Tibial nerve (tissue), 4 donors: ENCODE measurements at regions not wholly inside any gene's neighbourhood (a gene's known extent, or its start where the extent isn't known, plus 50 kb on each side); places are given as distances from the start of the nearest gene placed in this dataset.
"Not testable (repeated sequence)": the region's sequence is repeated elsewhere in the genome, so short reads cannot be mapped to it uniquely, and the experiment has no call there.

Experiments used
- DNase-seq, 2 donors: peaks; one replicate each; pipeline ENCODE4 v3.0.0-alpha.2; 2019; ENCODE audit warnings: low spot score in 2 of 2
- H3K27ac ChIP-seq, 4 donors: fragments of 200-600 bp; sonication (generic) in 3 of 4; one replicate each; pipeline ENCODE4 v1.5.1; 2017 to 2019; ENCODE audit warnings: mild to moderate bottlenecking in 1 of 4
- H3K27me3 ChIP-seq, 2 donors: fragments of 200-600 bp; sonication (generic) in 1 of 2; one replicate each; pipeline versions ENCODE4 v1.5.1 to v1.6.0; 2017 to 2019
- H3K36me3 ChIP-seq, 3 donors: fragments of 200-600 bp; sonication (generic); one replicate each; pipeline ENCODE4 v1.5.1; 2018 to 2019
- H3K4me1 ChIP-seq, 4 donors: fragments of 200-600 bp; sonication (generic) in 3 of 4; one replicate each; pipeline ENCODE4 v1.5.1; 2017 to 2019
- H3K4me3 ChIP-seq, 4 donors: fragments of 200-600 bp; sonication (generic) in 3 of 4; one replicate each; pipeline ENCODE4 v1.5.1; 2017 to 2019; ENCODE audit warnings: mild to moderate bottlenecking in 1 of 4, moderate library complexity in 1 of 4
- H3K9me3 ChIP-seq, 4 donors: fragments of 200-600 bp; sonication (generic) in 3 of 4; one replicate each; pipeline ENCODE4 v1.5.1; 2017 to 2019
- CTCF ChIP-seq, 5 experiments: fragments of 200-600 bp in 3 of 5; fragments of 450-650 bp in 2 of 5; sonication (generic) in 3 of 5; IDR thresholded peaks; one replicate each; pipeline ENCODE4 v1.5.1; 2016 to 2019; ENCODE audit warnings: antibody characterized with exemption in 5 of 5, mild to moderate bottlenecking in 3 of 5, moderate library complexity in 2 of 5
- EP300 ChIP-seq, 2 donors: sonication (generic); formaldehyde crosslinking; IDR thresholded peaks; one replicate each; pipeline ENCODE4 v1.6.1; 2017; ENCODE audit warnings: antibody characterized with exemption in 2 of 2, mild to moderate bottlenecking in 1 of 2
- POLR2A ChIP-seq, 2 donors: fragments of 450-650 bp; IDR thresholded peaks; one replicate each; pipeline ENCODE4 v1.6.1; 2017; ENCODE audit warnings: antibody characterized with exemption in 2 of 2, mild to moderate bottlenecking in 2 of 2, moderate library complexity in 2 of 2
- WGBS, 2 donors: methylation state at CpG; one replicate each; pipeline ENCODE4 v1.1.5; 2018; 5-methylcytosine and 5-hydroxymethylcytosine counted together

DNA sequence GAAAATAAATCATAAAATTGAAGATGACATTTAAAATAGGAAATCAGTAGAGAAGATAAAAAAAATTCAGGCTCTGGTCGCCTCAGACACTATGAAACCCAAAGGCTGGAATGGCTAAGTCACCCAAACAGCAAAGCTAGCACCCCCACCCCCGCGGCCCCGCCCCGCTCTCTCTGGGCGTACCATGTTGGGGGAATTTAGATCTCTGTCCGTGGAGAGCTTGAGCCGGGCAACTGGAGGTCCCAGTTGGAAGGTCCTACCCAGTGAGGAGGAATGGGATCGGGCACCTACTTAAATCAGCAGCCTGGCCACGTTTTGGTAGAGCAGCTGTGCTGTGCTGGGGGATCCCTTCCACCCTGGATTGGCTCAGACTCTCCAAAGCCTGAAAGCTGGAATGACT, 150.6 kb upstream of the ANKRD55 start:
- no peak for DNase-seq
- Histone ChIP-seq H3K4me3 (no peak overlapping the region), H3K36me3 (no peaks in the 10 kb centered on the region), H3K4me1 (no peaks in the 10 kb centered on the region), H3K9me3 (no peaks in the 10 kb centered on the region), H3K27ac (no peak overlapping the region), H3K27me3 (no peaks in the 10 kb centered on the region)
- TF ChIP-seq CTCF (IDR thresholded peaks at IDR 0.05) (no peak), EP300 (IDR thresholded peaks at IDR 0.05) (no peak), POLR2A (IDR thresholded peaks at IDR 0.05) (no peak)
- 92 to 98% methylated on average over 10 of the region's 10 CpGs for WGBS, 2 donors

GRCh38 chr5:56382896-56383295, 149.8 kb upstream of the ANKRD55 start:
- Histone ChIP-seq H3K27ac (no peak overlapping the region), H3K9me3 (no peaks in the 10 kb centered on the region), H3K36me3 (no peaks in the 10 kb centered on the region), H3K4me3 (no peak overlapping the region), H3K4me1 (no peaks in the 10 kb centered on the region), H3K27me3 (no peaks in the 10 kb centered on the region)
- DNase-seq = no peak
- WGBS, 2 donors = 33 to 75% methylated on average over 1 of the region's 1 CpG
- TF ChIP-seq POLR2A (IDR thresholded peaks at IDR 0.05) = no peak
- no peak for TF ChIP-seq EP300 (IDR thresholded peaks at IDR 0.05)
- no peak for TF ChIP-seq CTCF (IDR thresholded peaks at IDR 0.05)

GRCh38 chr5:56377573-56377972, 144.4 kb upstream of the ANKRD55 start:
- Histone ChIP-seq H3K36me3 (no peaks in the 10 kb centered on the region), H3K4me3 (no peak overlapping the region), H3K4me1 (no peaks in the 10 kb centered on the region), H3K27ac (no peak overlapping the region), H3K27me3 (no peaks in the 10 kb centered on the region), H3K9me3 (peaks cover 0 to 12% (median 0%) of the 10 kb centered on the region in 4 donors)
- DNase-seq = no peak
- no peak for TF ChIP-seq CTCF (IDR thresholded peaks at IDR 0.05)
- no peak for TF ChIP-seq EP300 (IDR thresholded peaks at IDR 0.05)
- TF ChIP-seq POLR2A (IDR thresholded peaks at IDR 0.05) = no peak

DNA sequence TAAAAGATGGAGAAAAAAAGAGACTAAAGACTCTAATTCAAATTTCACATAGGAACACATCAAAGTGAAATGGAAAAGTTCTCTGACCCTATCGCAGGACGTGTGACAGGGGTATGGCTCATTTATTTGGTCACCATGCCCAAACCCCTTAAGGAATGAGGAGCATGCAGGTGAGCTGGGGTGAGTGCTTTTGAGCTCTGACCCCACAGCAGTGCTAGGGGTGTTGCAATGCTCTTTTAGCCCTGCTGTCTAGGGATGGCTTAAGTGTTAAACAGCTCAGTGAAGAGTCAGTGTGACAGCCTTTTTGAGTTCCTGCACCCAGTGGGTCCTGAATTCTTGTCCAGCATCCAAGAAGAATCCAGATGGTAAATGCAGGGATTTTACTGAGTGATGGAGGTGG, 143.0 kb upstream of the ANKRD55 start:
- Histone ChIP-seq H3K4me3 (no peak overlapping the region), H3K36me3 (no peaks in the 10 kb centered on the region), H3K27me3 (no peaks in the 10 kb centered on the region), H3K4me1 (peaks cover 0 to 6% (median 0%) of the 10 kb centered on the region in 4 donors), H3K27ac (no peak overlapping the region), H3K9me3 (peaks cover 0 to 12% (median 0%) of the 10 kb centered on the region in 4 donors)
- no peak for TF ChIP-seq CTCF (IDR thresholded peaks at IDR 0.05)
- TF ChIP-seq POLR2A (IDR thresholded peaks at IDR 0.05) = no peak
- TF ChIP-seq EP300 (IDR thresholded peaks at IDR 0.05) = no peak
- 93 to 98% methylated on average over 2 of the region's 2 CpGs for WGBS, 2 donors
- DNase-seq = no peak

- Histone ChIP-seq H3K4me3 (no peak overlapping the region), H3K27me3 (no peaks in the 10 kb centered on the region), H3K9me3 (peaks cover 0 to 12% (median 0%) of the 10 kb centered on the region in 4 donors), H3K27ac (no peak overlapping the region), H3K36me3 (no peaks in the 10 kb centered on the region), H3K4me1 (peaks cover 0 to 12% (median under 1%) of the 10 kb centered on the region in 4 donors)
- WGBS, 2 donors = 80 to 83% methylated on average over 5 of the region's 5 CpGs
- no peak for DNase-seq
- TF ChIP-seq POLR2A (IDR thresholded peaks at IDR 0.05) (no peak), CTCF (IDR thresholded peaks at IDR 0.05) (no peak), EP300 (IDR thresholded peaks at IDR 0.05) (no peak)
Measured at GRCh38 chr5:56375011-56375410, 141.9 kb upstream of the ANKRD55 start.

- not testable (repeated sequence) for H3K36me3 ChIP-seq, H3K27me3 ChIP-seq, H3K27ac ChIP-seq, H3K4me3 ChIP-seq, DNase-seq
- peaks cover 0 to 27% (median 6%) of the 10 kb centered on the region in 4 donors for H3K4me1 ChIP-seq
- WGBS, 2 donors = 88 to 96% methylated on average over 5 to 14 of the region's 31 CpGs
- peaks cover 0 to 12% (median 0%) of the 10 kb centered on the region in 4 donors for H3K9me3 ChIP-seq
Measured at GRCh38 chr5:56372491-56372890, 139.4 kb upstream of the ANKRD55 start.
